ENCODE measurements at regions not wholly inside any gene's neighbourhood (a gene's known extent, or its start where the extent isn't known, plus 50 kb on each side); places are given as distances from the start of the nearest gene placed in this dataset.
A peak's percentile ranks its signal among the peaks of the same experiment; 100 is the strongest.

DNA sequence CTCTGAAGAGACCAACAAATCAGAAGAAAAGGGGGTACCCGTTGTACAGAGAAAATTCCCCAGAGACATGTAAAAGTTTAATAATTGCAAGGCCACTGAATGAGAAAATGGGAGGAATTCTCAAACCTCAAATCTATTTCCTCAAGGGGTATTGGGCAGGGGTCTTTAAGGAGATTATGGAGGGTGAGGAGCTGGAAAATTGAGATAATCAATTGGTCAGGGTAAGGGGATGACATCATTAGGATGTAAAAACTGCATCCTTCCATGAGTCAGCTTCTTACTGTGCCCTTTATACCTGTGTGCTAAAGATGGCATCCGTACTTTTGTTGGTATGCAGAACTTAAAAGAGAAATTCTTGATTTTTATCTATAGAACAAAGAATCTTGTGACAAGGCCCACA is 641.5 kb downstream of the LRFN5 start:
- no peak for DNase-seq

DNA sequence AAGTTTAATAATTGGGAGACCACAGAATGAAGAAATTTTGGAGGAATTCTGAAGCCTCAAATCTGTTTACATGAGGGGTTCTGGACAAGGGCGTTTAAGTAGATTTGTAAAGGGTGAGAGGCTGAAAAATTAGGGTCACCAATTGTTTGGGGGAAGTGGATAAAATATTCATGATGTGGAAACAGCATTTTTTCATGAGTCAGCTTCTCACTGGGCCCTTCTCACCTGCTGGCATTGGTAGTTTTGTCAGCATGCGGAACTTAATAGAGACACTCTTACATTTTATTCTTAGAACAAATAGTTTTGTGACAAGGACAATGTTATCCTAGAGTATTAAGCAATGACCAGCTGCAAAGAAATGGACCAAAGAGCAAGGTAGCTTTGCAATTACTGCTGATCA is 634.4 kb downstream of the LRFN5 start:
- DNase-seq: no peak

DNA sequence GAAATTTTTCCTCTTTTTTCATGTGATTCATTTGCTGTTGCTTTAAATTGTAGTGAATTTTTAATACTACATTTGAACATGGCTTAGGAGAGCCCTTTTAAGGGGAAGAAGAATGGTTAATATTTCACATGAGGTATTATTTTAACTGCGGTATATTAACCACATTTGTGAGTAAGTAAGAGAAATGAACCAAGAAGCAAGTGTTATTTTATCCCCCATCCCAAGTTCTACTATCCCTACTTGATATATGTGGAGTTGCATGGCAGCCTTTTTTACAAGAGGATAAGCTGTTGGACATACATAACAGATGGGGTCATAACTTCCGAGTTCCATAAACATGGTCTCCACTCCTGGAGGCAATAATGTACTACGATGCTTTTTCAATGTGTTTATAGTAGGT is 623.3 kb downstream of the LRFN5 start:
- no peak for DNase-seq

DNA sequence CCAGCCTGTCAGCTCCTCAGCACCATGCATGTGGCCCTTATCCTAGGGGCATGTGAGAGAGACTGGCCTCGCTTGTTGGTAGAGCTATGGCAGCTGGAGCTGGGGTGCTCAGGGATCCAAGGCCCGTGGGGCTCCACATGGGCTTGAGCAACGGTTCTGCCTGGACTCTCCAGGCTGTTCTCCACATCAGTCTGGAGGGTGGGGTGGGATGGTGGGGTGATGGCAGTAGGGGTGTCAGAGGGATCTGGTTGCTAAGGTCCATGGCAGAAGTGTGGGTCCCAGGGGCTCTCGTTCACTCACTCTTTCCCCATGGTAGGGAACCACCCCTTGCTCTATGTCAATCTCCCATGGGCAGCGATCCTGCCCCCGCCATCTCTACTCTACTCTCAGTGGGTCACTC is 622.6 kb downstream of the LRFN5 start:
- no peak for DNase-seq

DNA sequence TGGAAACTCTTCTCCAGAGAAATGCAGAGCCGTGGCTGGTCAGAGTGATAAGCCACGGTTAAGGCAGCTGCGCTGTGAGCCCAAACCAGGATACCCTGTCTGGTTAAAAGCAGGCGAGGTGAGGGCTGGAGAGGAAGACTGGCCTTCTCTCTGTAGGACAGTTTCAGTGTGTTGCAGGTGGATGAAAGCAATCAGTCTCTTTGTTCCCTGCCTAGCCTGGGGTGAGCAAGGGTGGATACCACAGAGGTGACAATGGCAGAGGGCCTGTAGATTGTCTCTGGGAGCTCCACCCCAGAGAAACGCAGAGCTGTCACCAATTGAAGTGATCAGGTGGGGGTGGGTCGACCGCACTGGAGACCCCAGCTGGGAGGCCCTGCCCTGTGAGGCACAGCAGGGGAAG is 621.9 kb downstream of the LRFN5 start:
- no peak for DNase-seq

DNA sequence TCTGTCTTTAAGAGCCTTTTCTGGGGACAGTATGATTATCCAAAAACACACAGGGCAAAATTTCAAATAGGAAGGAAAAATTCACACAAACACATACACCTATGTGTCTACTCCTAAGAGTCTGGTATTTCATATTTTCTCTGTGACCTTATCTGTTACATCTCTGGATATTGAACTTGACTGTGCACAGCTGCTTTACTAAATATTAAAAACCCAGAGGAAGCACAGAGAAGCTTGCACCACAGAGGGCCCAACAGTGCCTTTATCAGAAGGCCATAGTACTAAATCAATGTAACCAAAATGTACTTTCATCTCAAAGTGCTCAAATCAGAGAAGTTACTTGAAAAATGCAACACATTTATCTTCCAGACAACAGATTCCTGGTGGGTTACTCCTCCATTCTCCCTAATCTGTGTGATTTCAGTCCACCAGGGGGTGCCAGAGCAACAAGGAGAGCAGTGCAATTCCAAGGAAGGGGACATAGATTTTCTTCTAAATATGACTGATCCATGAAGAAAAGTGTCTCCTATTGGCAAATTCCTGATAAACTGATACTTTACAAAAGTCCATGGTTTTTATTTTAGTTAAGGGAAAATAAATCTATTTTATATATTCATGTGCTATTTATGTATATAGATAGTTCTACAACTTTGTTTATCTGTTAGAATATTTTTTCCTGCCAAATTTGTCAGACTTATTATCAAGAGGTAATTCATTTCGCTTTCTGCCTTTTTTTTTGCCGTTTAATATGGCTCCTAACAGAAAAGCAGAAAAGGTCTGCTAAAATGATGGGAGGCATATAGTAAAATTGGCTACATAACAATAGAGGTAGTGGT is 617.6 kb downstream of the LRFN5 start:
- DNase-seq: peak in 1 of 2 donors; percentile 8

DNA sequence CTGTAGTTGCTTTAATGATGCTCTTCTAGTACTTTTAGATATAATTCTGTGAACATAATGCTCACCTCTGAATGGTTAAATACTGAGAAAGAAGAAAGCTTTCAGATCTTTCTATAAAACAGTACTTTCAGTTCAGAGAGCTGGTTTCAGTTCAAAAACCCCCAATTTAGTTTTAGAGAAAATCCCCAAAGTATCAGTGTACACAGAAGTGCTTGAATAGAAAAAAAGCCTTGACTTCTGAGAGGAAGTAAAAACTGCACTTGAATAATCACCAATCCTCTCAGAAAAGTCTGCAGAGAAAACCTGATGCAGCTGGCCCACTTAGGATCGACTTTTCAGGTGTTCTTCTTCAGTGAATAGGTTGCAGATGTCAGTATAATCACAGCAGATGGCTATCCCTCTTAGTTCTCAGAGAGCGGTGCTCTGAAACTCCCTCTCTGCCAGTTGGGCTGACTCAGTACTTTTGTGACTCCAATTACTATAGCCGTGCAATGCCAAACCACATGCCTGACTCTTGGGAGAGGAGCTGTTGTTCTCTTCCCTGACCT is 616.3 kb downstream of the LRFN5 start:
- DNase-seq: no peak

DNA sequence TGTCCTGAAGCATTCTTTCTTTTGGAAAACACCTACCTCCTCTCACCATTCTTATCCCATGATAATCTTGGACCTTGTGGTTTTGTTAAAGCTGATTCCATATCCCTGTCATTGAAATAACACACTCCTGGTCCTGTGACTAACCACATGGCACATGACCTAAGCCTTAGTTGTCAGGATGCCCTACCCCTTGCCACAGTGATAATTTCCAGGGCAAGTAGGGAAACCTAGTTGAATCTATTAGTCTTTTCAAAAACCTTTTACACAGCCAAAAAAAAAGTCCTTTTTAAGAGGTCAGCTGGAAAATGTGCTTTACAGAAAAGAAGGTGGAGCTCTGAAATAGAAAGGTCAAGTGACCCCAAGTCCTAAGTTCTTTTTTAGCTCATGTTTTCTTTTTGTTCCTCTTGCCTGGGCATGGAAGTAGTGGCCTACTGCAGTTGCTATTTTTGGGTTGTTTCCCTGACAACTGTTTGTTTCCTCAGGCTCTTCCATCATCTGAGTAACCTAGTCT is 608.4 kb downstream of the LRFN5 start:
- DNase-seq: no peak

DNA sequence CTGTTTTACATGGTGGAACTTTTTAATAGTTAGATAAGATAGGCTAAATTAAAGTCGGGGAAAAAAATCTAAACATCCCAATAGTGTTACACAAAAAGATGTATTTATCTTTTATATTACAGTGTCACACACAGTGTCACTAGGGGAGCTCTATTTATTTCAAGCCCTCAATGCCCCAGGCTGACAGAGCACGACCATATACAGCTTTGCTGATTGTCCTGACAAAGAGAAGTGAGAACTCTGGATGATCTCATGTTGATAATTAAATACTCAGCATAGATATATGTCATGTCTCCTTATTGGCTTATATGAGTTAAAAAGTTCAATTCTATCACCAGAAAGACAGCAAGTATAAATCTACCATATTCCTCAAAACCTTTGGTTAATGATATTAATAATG is 594.3 kb downstream of the LRFN5 start:
- DNase-seq: no peak

DNA sequence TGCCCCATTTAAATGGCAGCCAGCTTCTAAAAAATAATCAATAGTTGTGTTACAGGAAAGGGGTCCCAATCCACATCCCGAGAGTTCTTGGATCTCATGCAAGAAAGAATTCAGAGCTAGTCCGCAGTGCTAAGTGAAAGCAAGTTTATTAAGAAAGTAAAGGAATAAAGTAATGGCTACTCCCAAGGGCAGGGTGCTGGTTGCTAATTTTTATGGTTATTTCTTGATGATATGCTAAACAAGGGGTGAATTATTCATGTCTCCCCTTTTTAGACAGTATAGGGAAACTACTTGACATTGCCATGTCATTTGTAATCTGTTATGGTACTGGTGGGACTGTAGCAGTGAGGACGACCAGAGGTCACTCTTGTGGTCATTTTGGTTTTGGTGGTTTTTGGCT is 591.3 kb downstream of the LRFN5 start:
- DNase-seq: no peak

DNA sequence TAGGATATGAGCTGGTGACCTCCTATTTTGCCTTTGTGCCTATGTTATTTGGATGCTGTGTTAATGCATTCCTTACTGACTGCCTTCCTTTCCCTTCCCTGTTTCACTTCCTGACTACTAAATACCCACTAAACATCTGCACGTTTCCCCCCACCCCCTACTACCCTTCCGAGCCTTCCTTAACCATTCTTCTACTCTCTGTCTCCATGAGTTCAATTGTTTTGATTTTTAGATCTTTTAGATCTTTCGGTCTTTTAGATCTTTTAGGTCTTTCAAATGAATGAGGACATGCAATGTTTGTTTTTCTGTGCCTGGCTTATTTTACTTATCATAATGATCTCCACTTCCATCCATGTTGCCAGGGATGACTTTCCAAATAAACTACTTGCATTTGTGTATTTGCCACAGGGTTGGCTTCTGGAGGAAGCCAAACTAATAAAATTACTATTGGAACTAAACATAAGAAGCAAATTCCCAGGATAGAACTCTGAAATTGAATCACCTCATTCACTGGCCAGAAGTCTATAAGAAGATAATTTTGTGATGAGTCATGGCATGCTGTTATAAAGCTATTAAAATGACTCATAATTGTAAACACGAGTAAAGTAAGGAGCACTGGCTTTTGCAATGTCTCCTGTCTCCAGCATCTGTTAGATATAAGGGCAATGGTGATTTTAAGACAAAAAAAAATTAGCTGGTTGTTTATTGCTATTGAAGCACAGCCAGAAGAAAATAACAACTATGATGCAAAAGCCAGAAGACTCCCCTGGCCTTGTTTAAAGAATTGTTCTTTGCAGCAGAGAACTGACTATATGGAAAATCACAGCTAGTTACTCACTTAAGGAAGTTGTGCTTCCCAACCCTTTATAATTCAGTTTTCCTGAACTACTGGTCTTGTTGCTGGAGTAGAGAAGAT is 586.3 kb downstream of the LRFN5 start:
- DNase-seq: no peak

DNA sequence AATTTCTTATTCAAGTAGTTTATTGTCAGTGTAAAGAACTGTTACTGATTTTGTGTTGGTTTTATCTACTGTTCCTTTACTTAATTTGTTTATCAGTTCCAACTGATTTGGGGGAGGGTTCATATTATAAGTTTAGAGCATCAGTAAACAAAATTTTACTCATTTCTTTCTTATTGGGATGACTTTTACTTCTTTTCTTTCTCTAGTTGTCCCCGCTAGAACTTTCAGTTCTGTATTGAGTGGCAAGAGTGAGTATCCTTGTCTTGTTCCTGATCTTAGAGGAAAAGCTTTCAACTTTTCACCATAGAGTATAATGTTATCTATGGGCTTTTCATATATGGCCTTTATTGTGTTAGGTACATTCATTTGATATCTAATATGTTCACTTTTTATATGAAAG is 584.1 kb downstream of the LRFN5 start:
- DNase-seq: no peak

DNA sequence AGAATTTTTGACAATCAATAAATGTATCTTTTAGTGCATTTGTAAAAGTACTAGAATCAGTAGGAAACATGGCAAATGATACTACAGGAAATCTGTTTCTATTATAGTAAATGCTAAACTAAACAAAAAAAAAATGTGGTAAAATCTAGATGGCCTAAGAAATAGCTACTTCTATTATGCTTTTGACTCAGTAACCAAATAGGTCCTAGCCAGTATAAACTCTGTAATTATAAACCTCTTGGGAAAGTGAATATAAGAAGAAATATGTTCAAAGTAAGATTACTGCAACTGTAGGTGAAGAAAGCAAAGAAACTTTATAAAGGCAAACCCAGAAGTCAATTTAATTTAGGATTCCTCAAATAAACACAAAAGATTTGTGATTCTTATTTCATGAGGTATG is 581.2 kb downstream of the LRFN5 start:
- DNase-seq: no peak

DNA sequence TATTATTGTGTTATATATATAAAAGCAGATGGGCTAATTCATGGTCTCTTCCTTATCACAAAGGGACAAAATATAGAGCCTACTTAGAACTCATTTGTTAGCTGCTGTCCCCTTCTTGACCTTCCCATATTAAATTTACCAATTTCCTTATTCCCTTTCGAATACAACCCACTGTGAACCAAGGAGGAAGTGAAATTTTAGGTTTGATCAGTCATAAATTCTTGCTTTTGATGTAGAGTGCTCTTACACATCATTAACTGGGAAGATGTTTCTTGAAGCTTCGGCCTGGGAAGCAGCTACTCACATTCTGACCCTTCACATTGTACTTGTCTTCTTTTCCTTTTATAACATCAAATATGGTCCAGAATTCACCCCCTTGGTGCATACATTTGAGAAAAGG is 579.0 kb downstream of the LRFN5 start:
- no peak for DNase-seq

DNA sequence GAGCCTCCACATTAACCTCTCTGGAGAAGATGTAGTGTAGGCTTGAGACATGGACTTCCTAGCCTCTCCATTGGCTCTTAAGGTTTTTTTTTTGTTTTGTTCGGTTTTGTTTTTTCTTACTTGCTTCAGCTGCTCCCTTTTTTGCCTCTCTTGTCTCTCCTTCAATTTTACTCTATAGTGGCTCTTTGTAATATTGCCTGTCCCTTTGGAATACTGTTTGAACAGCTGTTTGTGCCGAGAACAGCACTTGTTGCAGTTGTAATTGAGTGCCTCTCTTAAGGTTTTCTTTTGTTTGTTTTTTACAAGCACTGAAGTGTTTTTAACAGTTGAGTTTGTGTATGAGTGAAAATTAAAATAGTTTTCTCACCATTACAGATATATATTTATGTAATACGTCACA is 567.7 kb downstream of the LRFN5 start:
- DNase-seq: no peak

DNA sequence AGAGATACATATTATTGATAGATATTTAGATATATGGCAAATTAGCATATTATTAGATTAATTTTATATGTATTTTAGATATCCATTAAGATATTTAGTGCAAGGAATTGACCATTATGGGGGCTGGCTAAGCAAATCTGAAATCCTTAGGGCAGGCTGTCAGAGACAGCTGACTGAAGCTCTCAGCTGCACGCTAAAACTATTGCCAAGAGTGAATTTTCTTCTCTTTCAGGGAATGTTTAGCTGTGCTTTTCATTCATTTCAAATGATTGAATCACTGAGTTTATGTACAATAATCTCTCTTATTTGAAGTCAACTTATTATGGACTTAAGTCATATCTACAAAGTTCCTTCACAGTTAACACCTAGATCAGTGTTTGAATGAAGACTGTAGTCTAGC is 566.5 kb downstream of the LRFN5 start:
- DNase-seq: no peak

DNA sequence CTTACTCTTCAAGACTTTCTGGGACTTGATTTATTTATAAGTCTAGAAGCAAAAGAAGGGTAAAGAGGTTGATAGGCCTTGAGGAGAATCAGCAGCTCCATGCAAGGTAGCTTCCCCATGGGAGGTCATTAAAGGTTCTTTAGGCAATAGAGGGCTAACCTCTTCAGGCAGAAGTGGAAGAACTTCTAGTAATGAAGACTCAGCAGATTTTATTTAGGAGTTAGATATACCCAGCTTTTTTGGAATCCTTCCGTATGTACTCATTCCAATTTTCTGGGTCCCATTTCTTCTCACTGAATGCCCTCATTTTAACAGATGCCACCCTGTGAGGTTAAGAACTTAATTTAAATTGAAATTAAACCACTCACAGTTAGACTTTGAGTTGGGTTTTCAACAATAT is 565.6 kb downstream of the LRFN5 start:
- DNase-seq: no peak

DNA sequence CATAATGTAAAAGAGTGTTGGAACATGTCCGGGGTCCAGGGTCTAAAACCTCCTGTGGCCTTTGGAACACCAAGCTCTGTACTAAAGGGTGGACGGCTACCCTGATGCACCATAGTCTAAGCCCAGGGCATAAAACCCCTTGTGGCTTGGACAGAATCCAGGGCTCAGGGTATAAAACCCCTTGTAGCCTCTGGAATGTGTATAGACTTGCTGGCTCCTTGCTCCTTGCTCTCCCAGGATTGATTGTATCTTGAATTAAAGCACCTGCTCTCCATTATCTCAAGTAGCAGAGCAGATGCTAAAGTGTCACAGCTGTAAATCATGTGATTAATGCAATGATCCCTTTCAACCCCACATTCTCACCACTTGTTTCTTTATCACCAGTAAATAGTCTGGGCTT is 556.5 kb downstream of the LRFN5 start:
- DNase-seq: no peak

DNA sequence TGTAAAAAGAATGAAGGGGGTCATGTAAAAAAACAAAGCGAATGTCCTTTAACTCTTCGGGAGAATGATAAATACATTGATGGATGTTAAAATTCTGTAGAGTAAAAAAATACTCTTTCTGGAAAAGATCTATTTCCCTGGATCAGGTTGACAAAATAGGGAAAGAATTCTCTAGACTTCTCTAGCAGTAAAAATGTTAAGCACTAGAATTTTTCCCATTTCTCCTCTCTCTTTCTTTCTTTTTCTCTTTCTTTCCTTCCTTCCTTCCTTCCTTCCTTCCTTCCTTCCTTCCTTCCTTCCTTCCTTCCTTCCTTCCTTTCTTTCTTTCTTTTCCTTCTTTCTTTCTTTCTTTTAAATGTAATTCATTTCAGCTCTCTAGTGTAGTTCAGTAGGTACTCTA is 552.5 kb downstream of the LRFN5 start:
- DNase-seq: no peak

DNA sequence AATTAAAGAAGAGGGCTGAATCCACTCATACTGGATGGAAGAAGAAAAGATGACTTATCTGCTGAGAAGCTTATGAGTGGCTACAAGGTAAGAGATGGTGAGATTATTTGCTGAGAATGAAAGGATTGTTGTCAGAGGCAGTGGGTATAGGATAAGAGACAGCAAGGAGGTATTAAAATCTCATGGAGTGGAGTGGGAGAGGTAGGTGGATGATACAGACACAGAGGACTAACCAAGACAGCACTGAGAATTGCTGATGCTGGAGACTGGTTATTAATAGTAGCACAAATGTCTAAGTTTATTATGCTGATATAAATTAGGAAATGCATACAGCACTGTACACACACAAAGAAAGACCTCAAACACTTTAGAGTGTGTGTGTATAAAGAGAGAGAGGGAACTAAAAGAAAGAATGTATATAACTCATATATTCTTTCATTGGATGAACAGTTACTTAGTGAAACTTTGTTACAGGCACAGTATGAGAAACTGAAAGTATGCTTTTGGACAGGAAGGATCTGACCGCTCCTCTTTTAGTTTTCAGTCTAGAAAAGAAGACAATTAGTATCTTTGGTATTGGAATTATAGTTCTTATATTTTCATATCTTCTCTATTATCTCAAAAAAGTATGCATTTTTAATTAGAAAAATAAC is 543.1 kb downstream of the LRFN5 start:
- no peak for DNase-seq

DNA sequence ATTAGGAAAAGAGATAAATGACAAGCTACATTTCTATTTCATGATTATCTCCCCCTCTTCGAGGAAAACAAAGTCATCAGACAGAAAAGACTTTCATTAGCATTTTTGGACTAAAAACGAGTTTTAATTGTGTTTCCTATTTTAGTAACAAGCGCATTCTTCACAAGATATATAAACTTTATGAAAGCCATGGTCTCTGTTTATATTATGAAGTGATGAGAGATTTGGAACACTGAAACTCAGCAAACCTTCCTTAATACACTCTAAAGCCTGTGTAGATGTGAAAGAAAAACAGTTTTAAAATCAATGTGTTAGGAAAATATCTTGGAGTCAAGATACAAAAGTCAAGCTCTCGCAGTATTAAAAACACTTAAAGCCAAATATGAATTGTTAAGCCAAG is 539.1 kb downstream of the LRFN5 start:
- no peak for DNase-seq

DNA sequence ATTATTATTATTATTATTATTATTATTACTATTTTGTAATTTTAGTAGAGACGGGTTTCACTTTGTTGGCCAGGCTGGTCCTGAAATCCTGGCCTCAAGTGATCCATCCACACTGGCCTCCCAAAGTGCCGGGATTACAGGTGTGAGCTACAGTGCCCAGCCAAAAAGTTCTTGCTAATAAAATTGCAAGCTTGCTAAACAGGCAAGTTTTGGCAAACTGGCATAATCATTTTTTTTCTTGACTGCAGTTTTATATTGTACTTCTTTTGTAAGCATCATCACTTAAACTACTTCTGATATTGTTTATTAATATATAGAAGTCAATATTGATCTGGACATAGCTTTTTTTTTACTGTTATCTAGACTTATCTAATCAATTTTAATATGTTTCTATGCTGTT is 536.4 kb downstream of the LRFN5 start:
- DNase-seq: no peak

DNA sequence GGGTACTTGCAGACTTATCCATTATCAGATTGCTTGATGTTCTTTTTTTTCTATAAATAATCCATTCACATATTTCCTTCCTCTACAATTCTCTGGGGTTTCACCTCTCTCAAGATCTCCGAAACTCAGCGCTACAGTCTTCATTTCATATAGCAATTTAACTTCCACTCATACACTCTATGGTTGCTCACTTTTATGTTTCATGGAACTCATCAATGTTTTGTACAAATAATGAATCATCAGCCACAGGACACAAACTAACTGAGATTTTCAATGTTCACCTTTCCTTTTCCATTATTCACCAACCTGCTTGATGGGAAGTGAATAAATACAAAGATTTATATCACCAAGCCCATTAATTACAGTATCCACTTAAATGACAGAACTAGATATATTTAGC is 534.7 kb downstream of the LRFN5 start:
- DNase-seq: no peak
